ENCODE measurements at regions not wholly inside any gene's neighbourhood (a gene's known extent, or its start where the extent isn't known, plus 50 kb on each side); places are given as distances from the start of the nearest gene placed in this dataset.
"Not testable (repeated sequence)": the region's sequence is repeated elsewhere in the genome, so short reads cannot be mapped to it uniquely, and the experiment has no call there.

GRCh38 chr2:57681650-57682049, 365.0 kb upstream of the VRK2 start:
- no peak overlapping the region for H3K27ac Mint-ChIP-seq (ENCODE audit: low read depth)

GRCh38 chr2:57685032-57685431, 361.6 kb upstream of the VRK2 start:
- no peak for ATAC-seq (replicated peaks; ENCODE audit: extremely low read depth, poor library complexity, severe bottlenecking)
- Mint-ChIP-seq H3K9me3 (peaks cover 20% of the 10 kb centered on the region), H3K4me1 (no peaks in the 10 kb centered on the region)

More at GRCh38 chr2:57681650-57682049, 365.0 kb upstream of the VRK2 start:
- Mint-ChIP-seq H3K36me3 (ENCODE audit: insufficient read depth) (no peaks in the 10 kb centered on the region), H3K9me3 (peaks cover 6% of the 10 kb centered on the region), H3K4me1 (no peaks in the 10 kb centered on the region), H3K27me3 (no peaks in the 10 kb centered on the region), H3K4me3 (no peak overlapping the region)
- ATAC-seq (replicated peaks; ENCODE audit: extremely low read depth, poor library complexity, severe bottlenecking), result no peak
- DNase-seq (ENCODE audit: low spot score in 2 of 2), result no peak

GRCh38 chr2:57692395-57692794, 354.2 kb upstream of the VRK2 start:
- Mint-ChIP-seq H3K36me3 (ENCODE audit: insufficient read depth) (no peaks in the 10 kb centered on the region), H3K4me3 (no peak overlapping the region), H3K9me3 (peaks cover 15% of the 10 kb centered on the region), H3K4me1 (no peaks in the 10 kb centered on the region), H3K27me3 (no peaks in the 10 kb centered on the region), H3K27ac (ENCODE audit: low read depth) (no peak overlapping the region)
- no peak for DNase-seq (ENCODE audit: low spot score in 2 of 2)
- ATAC-seq (replicated peaks; ENCODE audit: extremely low read depth, poor library complexity, severe bottlenecking), result no peak

More at GRCh38 chr2:57685032-57685431, 361.6 kb upstream of the VRK2 start:
- DNase-seq (ENCODE audit: low spot score in 2 of 2), result no peak
- Mint-ChIP-seq H3K36me3 (ENCODE audit: insufficient read depth) (no peaks in the 10 kb centered on the region), H3K27me3 (no peaks in the 10 kb centered on the region), H3K27ac (ENCODE audit: low read depth) (no peak overlapping the region), H3K4me3 (no peak overlapping the region)

- Mint-ChIP-seq H3K27ac (ENCODE audit: low read depth) (no peak overlapping the region), H3K4me1 (no peaks in the 10 kb centered on the region), H3K36me3 (ENCODE audit: insufficient read depth) (no peaks in the 10 kb centered on the region), H3K27me3 (no peaks in the 10 kb centered on the region), H3K9me3 (peaks cover 13% of the 10 kb centered on the region), H3K4me3 (no peak overlapping the region)
- DNase-seq (ENCODE audit: low spot score in 2 of 2) (no peak), ATAC-seq (replicated peaks; ENCODE audit: extremely low read depth, poor library complexity, severe bottlenecking) (no peak)
Observed at GRCh38 chr2:57693177-57693576, 353.4 kb upstream of the VRK2 start.

GRCh38 chr2:57693965-57694364, 352.6 kb upstream of the VRK2 start:
- Mint-ChIP-seq H3K36me3 (ENCODE audit: insufficient read depth) (no peaks in the 10 kb centered on the region), H3K4me1 (no peaks in the 10 kb centered on the region), H3K4me3 (no peak overlapping the region), H3K9me3 (peaks cover 5% of the 10 kb centered on the region), H3K27me3 (no peaks in the 10 kb centered on the region), H3K27ac (ENCODE audit: low read depth) (no peak overlapping the region)
- ATAC-seq (replicated peaks; ENCODE audit: extremely low read depth, poor library complexity, severe bottlenecking) (no peak), DNase-seq (ENCODE audit: low spot score in 2 of 2) (no peak)

- ATAC-seq (replicated peaks; ENCODE audit: extremely low read depth, poor library complexity, severe bottlenecking) (no peak), DNase-seq (ENCODE audit: low spot score in 2 of 2) (no peak)
- Mint-ChIP-seq H3K27me3 (no peaks in the 10 kb centered on the region), H3K27ac (ENCODE audit: low read depth) (no peak overlapping the region), H3K4me1 (no peaks in the 10 kb centered on the region), H3K36me3 (ENCODE audit: insufficient read depth) (no peaks in the 10 kb centered on the region), H3K9me3 (no peaks in the 10 kb centered on the region), H3K4me3 (no peak overlapping the region)
Observed at GRCh38 chr2:57696016-57696415, 350.6 kb upstream of the VRK2 start.

- ATAC-seq (replicated peaks; ENCODE audit: extremely low read depth, poor library complexity, severe bottlenecking) (no peak), DNase-seq (ENCODE audit: low spot score in 2 of 2) (no peak)
- H3K4me3 Mint-ChIP-seq, result no peak overlapping the region
- no peaks in the 10 kb centered on the region for H3K27me3 Mint-ChIP-seq
- peaks cover 4% of the 10 kb centered on the region for H3K9me3 Mint-ChIP-seq
- H3K36me3 Mint-ChIP-seq (ENCODE audit: insufficient read depth), result no peaks in the 10 kb centered on the region
- no peak overlapping the region for H3K27ac Mint-ChIP-seq (ENCODE audit: low read depth)
- H3K4me1 Mint-ChIP-seq, result no peaks in the 10 kb centered on the region
Observed at GRCh38 chr2:57698392-57698791, 348.2 kb upstream of the VRK2 start.

GRCh38 chr2:57698935-57699449, 347.6 kb upstream of the VRK2 start:
- H3K27ac Mint-ChIP-seq (ENCODE audit: low read depth), result no peak overlapping the region
- no peak for ATAC-seq (replicated peaks; ENCODE audit: extremely low read depth, poor library complexity, severe bottlenecking)

GRCh38 chr2:57701391-57701791, 345.2 kb upstream of the VRK2 start:
- H3K9me3 Mint-ChIP-seq, result peaks cover 4% of the 10 kb centered on the region
- H3K27ac Mint-ChIP-seq (ENCODE audit: low read depth), result no peak overlapping the region
- H3K27me3 Mint-ChIP-seq, result no peaks in the 10 kb centered on the region
- no peak overlapping the region for H3K4me3 Mint-ChIP-seq
- no peaks in the 10 kb centered on the region for H3K36me3 Mint-ChIP-seq (ENCODE audit: insufficient read depth)
- no peak for DNase-seq (ENCODE audit: low spot score in 2 of 2)
- ATAC-seq (replicated peaks; ENCODE audit: extremely low read depth, poor library complexity, severe bottlenecking), result no peak
- no peaks in the 10 kb centered on the region for H3K4me1 Mint-ChIP-seq

More at GRCh38 chr2:57698935-57699449, 347.6 kb upstream of the VRK2 start:
- Mint-ChIP-seq H3K9me3 (peaks cover 4% of the 10 kb centered on the region), H3K36me3 (ENCODE audit: insufficient read depth) (no peaks in the 10 kb centered on the region), H3K4me1 (no peaks in the 10 kb centered on the region), H3K27me3 (no peaks in the 10 kb centered on the region), H3K4me3 (no peak overlapping the region)
- no peak for DNase-seq (ENCODE audit: low spot score in 2 of 2)

GRCh38 chr2:57703407-57703806, 343.2 kb upstream of the VRK2 start:
- Mint-ChIP-seq H3K4me3 (no peak overlapping the region), H3K36me3 (ENCODE audit: insufficient read depth) (no peaks in the 10 kb centered on the region), H3K27me3 (no peaks in the 10 kb centered on the region), H3K27ac (ENCODE audit: low read depth) (no peak overlapping the region), H3K4me1 (no peaks in the 10 kb centered on the region), H3K9me3 (peaks cover 4% of the 10 kb centered on the region)
- ATAC-seq (replicated peaks; ENCODE audit: extremely low read depth, poor library complexity, severe bottlenecking) (no peak), DNase-seq (ENCODE audit: low spot score in 2 of 2) (no peak)

- H3K27me3 Mint-ChIP-seq, result not testable (repeated sequence)
Observed at GRCh38 chr2:57707794-57708193, 338.8 kb upstream of the VRK2 start.

GRCh38 chr2:57711991-57712390, 334.6 kb upstream of the VRK2 start:
- no peak for ATAC-seq (replicated peaks; ENCODE audit: extremely low read depth, poor library complexity, severe bottlenecking)
- no peaks in the 10 kb centered on the region for H3K36me3 Mint-ChIP-seq (ENCODE audit: insufficient read depth)
- H3K4me1 Mint-ChIP-seq, result no peaks in the 10 kb centered on the region
- no peaks in the 10 kb centered on the region for H3K9me3 Mint-ChIP-seq
- no peak overlapping the region for H3K27ac Mint-ChIP-seq (ENCODE audit: low read depth)
- no peak overlapping the region for H3K4me3 Mint-ChIP-seq
- DNase-seq (ENCODE audit: low spot score in 2 of 2), result no peak
- H3K27me3 Mint-ChIP-seq, result no peaks in the 10 kb centered on the region

More at GRCh38 chr2:57707794-57708193, 338.8 kb upstream of the VRK2 start:
- not testable (repeated sequence) for H3K36me3 Mint-ChIP-seq (ENCODE audit: insufficient read depth); H3K9me3 Mint-ChIP-seq; H3K4me3 Mint-ChIP-seq; H3K27ac Mint-ChIP-seq (ENCODE audit: low read depth); DNase-seq (ENCODE audit: low spot score in 2 of 2); H3K4me1 Mint-ChIP-seq; ATAC-seq (replicated peaks; ENCODE audit: extremely low read depth, poor library complexity, severe bottlenecking)

GRCh38 chr2:57720728-57721627, 325.6 kb upstream of the VRK2 start:
- Mint-ChIP-seq H3K27ac (ENCODE audit: low read depth) (no peak overlapping the region), H3K4me1 (peaks cover 6% of the 10 kb centered on the region), H3K36me3 (ENCODE audit: insufficient read depth) (no peaks in the 10 kb centered on the region), H3K4me3 (no peak overlapping the region), H3K9me3 (no peaks in the 10 kb centered on the region), H3K27me3 (no peaks in the 10 kb centered on the region)
- DNase-seq (ENCODE audit: low spot score in 2 of 2) (no peak), ATAC-seq (replicated peaks; ENCODE audit: extremely low read depth, poor library complexity, severe bottlenecking) (no peak)
